ENCODE measurements at regions not wholly inside any gene's neighbourhood (a gene's known extent, or its start where the extent isn't known, plus 50 kb on each side); places are given as distances from the start of the nearest gene placed in this dataset.

DNA sequence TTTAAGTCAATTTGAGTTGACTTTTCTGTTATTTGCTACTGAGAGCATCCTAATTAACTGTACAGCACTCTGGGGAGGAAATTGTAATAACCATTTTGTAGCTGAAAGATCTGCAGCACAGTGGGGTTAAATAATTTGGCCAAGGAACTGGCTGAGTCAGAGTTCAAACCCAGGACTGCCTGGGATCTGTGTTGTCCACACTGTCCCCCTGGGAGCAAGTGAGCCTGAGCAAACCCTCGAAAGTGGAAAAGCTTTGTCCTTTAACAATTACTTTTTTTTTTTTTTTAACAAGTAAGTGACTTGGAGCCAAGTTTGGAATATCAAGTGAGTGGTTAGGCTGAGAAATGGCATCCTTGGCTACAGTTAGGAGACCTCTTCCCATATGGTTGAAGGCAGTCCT is 247.2 kb upstream of the CCDC196 start:
- TF ChIP-seq, protein P1, sequence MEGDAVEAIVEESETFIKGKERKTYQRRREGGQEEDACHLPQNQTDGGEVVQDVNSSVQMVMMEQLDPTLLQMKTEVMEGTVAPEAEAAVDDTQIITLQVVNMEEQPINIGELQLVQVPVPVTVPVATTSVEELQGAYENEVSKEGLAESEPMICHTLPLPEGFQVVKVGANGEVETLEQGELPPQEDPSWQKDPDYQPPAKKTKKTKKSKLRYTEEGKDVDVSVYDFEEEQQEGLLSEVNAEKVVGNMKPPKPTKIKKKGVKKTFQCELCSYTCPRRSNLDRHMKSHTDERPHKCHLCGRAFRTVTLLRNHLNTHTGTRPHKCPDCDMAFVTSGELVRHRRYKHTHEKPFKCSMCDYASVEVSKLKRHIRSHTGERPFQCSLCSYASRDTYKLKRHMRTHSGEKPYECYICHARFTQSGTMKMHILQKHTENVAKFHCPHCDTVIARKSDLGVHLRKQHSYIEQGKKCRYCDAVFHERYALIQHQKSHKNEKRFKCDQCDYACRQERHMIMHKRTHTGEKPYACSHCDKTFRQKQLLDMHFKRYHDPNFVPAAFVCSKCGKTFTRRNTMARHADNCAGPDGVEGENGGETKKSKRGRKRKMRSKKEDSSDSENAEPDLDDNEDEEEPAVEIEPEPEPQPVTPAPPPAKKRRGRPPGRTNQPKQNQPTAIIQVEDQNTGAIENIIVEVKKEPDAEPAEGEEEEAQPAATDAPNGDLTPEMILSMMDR (conservative IDR thresholded peaks at IDR 0.05; ENCODE audit: low read depth, low read length), result no peak
- TF ChIP-seq, protein P2, sequence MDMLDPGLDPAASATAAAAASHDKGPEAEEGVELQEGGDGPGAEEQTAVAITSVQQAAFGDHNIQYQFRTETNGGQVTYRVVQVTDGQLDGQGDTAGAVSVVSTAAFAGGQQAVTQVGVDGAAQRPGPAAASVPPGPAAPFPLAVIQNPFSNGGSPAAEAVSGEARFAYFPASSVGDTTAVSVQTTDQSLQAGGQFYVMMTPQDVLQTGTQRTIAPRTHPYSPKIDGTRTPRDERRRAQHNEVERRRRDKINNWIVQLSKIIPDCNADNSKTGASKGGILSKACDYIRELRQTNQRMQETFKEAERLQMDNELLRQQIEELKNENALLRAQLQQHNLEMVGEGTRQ (IDR thresholded peaks at IDR 0.05; ENCODE audit: low read depth, low read length), result no peak
- TF ChIP-seq RAD21 (IDR thresholded peaks at IDR 0.05; ENCODE audit: low read length) (no peak), POLR2A (IDR thresholded peaks at IDR 0.05; ENCODE audit: low read depth, low read length) (no peak), CEBPB (IDR thresholded peaks at IDR 0.05; ENCODE audit: low read depth, low read length) (no peak), CHD1 (IDR thresholded peaks at IDR 0.05; ENCODE audit: low read depth, low read length) (no peak), SMC3 (IDR thresholded peaks at IDR 0.05; ENCODE audit: low read depth, low read length) (no peak), NFE2L2 (IDR thresholded peaks at IDR 0.05; ENCODE audit: low read depth, low read length) (no peak), MAFK (IDR thresholded peaks at IDR 0.05; ENCODE audit: low read depth, low read length) (no peak), BHLHE40 (IDR thresholded peaks at IDR 0.05; ENCODE audit: low read depth, low read length) (no peak), RCOR1 (IDR thresholded peaks at IDR 0.05; ENCODE audit: insufficient replicate concordance, low read length) (no peak), MXI1 (IDR thresholded peaks at IDR 0.05; ENCODE audit: borderline replicate concordance, low read depth, low read length) (no peak), RFX5 (IDR thresholded peaks at IDR 0.05; ENCODE audit: low read depth, low read length) (no peak)
- TF ChIP-seq, protein P3, sequence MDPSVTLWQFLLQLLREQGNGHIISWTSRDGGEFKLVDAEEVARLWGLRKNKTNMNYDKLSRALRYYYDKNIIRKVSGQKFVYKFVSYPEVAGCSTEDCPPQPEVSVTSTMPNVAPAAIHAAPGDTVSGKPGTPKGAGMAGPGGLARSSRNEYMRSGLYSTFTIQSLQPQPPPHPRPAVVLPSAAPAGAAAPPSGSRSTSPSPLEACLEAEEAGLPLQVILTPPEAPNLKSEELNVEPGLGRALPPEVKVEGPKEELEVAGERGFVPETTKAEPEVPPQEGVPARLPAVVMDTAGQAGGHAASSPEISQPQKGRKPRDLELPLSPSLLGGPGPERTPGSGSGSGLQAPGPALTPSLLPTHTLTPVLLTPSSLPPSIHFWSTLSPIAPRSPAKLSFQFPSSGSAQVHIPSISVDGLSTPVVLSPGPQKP (IDR thresholded peaks at IDR 0.05; ENCODE audit: borderline replicate concordance, low read depth, low read length), result no peak
